Stomach (tissue), 8 donors: ENCODE measurements at regions not wholly inside any gene's neighbourhood (a gene's known extent, or its start where the extent isn't known, plus 50 kb on each side); places are given as distances from the start of the nearest gene placed in this dataset.

ENCODE experiments used
- DNase-seq, 2 donors: peaks; one replicate each; pipeline versions ENCODE4 v3.0.0 to v3.0.0-alpha.2; 2013 to 2019
- H3K27ac ChIP-seq, 5 donors: fragments of 200-600 bp in 4 of 5; sonication (generic) in 4 of 5; one replicate each; pipeline ENCODE4 v1.5.1; 2013 to 2019; ENCODE audit warnings: mild to moderate bottlenecking in 1 of 5, moderate library complexity in 1 of 5
- H3K27me3 ChIP-seq, 3 donors: fragments of 200-600 bp; sonication (generic); one replicate each; pipeline ENCODE4 v1.5.1; 2017 to 2019; ENCODE audit warnings: mixed run types in 1 of 3
- H3K36me3 ChIP-seq, 4 donors: fragments of 200-600 bp; sonication (generic); 1 replicate in 3 of 4; 2 replicates in 1 of 4; pipeline ENCODE4 v1.5.1; 2016 to 2019
- H3K4me1 ChIP-seq, 4 donors: fragments of 200-600 bp; sonication (generic); one replicate each; pipeline ENCODE4 v1.5.1; 2016 to 2019
- H3K4me3 ChIP-seq, 4 donors: fragments of 200-600 bp; sonication (generic) in 3 of 4; one replicate each; pipeline ENCODE4 v1.5.1; 2016 to 2019; ENCODE audit warnings: mild to moderate bottlenecking in 1 of 4
- H3K9me3 ChIP-seq, 4 donors: fragments of 200-600 bp; sonication (generic); one replicate each; pipeline ENCODE4 v1.5.1; 2016 to 2019
- CTCF ChIP-seq, 7 experiments: fragments of 450-650 bp in 4 of 7; fragments of 200-600 bp in 3 of 7; sonication (generic) in 3 of 7; IDR thresholded peaks; one replicate each; pipeline ENCODE4 v1.5.1; 2016 to 2019; ENCODE audit warnings: antibody characterized with exemption in 7 of 7, control low read depth in 2 of 7, mild to moderate bottlenecking in 1 of 7
- EP300 ChIP-seq: sonication (generic); formaldehyde crosslinking; IDR thresholded peaks from one replicate; pipeline ENCODE4 v1.6.1; 2017; ENCODE audit warnings: antibody characterized with exemption
- POLR2A ChIP-seq, 4 donors: fragments of 450-650 bp; IDR thresholded peaks; one replicate each; pipeline ENCODE4 v1.6.1; 2016; ENCODE audit warnings: antibody characterized with exemption in 4 of 4, control low read depth in 2 of 4, mild to moderate bottlenecking in 1 of 4, moderate library complexity in 1 of 4
- POLR2AphosphoS5 ChIP-seq, 3 donors: sonication (generic); formaldehyde crosslinking; IDR thresholded peaks; one replicate each; pipeline ENCODE4 v1.6.1; 2016; ENCODE audit warnings: antibody characterized with exemption in 3 of 3
- WGBS, 5 donors: extraction: QIAGEN DNeasy Blood & Tissue Kit in 3 of 5; methylation state at CpG; one replicate each; pipeline versions ENCODE4 v1.1.5 to v1.1.7; 2013 to 2018; 5-methylcytosine and 5-hydroxymethylcytosine counted together
- intact Hi-C: fragments of 100-400 bp; cut with DNase I; formaldehyde crosslinking; loops from one replicate; pipeline ENCODE4 v1.15.1; 2023; ENCODE audit warnings: low total_unique reads
- donor health status: healthy with polysubstance abuse.
- donor health status: Bipolar disorder and iron deficiency.
- donor health status: healthy.

DNA sequence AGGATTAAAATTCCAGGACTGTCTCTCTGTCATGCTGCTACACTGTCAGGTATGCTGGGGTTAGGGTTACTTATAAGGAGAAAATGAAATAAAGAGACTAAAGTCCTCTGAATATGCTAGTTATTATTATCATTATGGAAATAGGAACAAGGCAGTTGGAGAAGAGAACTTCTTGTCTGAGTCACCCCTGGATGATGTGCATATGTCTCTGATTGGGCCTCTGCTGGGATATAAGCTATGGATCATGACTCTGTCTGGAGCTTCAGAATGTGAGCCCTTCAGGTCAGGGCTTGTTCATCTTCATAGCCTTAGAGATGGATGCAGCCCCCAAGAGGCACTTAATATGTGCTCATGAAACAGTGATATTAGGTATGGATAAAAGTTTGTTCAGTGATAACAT, 569.6 kb downstream of the EPHB1 start:
- Histone ChIP-seq H3K4me3 (no peak overlapping the region), H3K27me3 (no peaks in the 10 kb centered on the region), H3K27ac (no peak overlapping the region), H3K9me3 (no peaks in the 10 kb centered on the region), H3K36me3 (no peaks in the 10 kb centered on the region), H3K4me1 (no peaks in the 10 kb centered on the region)
- TF ChIP-seq EP300, result no peak
- no peak for TF ChIP-seq POLR2A (IDR thresholded peaks at IDR 0.05)
- no peak for TF ChIP-seq POLR2AphosphoS5 (IDR thresholded peaks at IDR 0.05)
- no peak for TF ChIP-seq CTCF (IDR thresholded peaks at IDR 0.05)
- intact Hi-C loops, result no loop called here
- no peak for DNase-seq

GRCh38 chr3:135366816-135367215, 571.8 kb downstream of the EPHB1 start:
- Histone ChIP-seq H3K9me3 (no peaks in the 10 kb centered on the region), H3K4me3 (no peak overlapping the region), H3K27ac (no peak overlapping the region), H3K27me3 (no peaks in the 10 kb centered on the region), H3K4me1 (no peaks in the 10 kb centered on the region), H3K36me3 (no peaks in the 10 kb centered on the region)
- DNase-seq, result no peak
- TF ChIP-seq POLR2AphosphoS5 (IDR thresholded peaks at IDR 0.05), result no peak
- no peak for TF ChIP-seq POLR2A (IDR thresholded peaks at IDR 0.05)
- TF ChIP-seq EP300, result no peak
- TF ChIP-seq CTCF (IDR thresholded peaks at IDR 0.05), result no peak
- 77 to 86% (median 85%) methylated on average over 3 of the region's 3 CpGs for WGBS, 5 donors
- intact Hi-C loops, result no loop called here

GRCh38 chr3:135368316-135368715, 573.3 kb downstream of the EPHB1 start:
- H3K9me3 ChIP-seq, result no peaks in the 10 kb centered on the region
- DNase-seq, result no peak
- no peak for TF ChIP-seq CTCF (IDR thresholded peaks at IDR 0.05)
- TF ChIP-seq POLR2A (IDR thresholded peaks at IDR 0.05), result no peak
- TF ChIP-seq POLR2AphosphoS5 (IDR thresholded peaks at IDR 0.05), result no peak
- no peak for TF ChIP-seq EP300
- H3K27ac ChIP-seq, result no peak overlapping the region
- H3K4me3 ChIP-seq, result no peak overlapping the region
- no peaks in the 10 kb centered on the region for H3K27me3 ChIP-seq
- no peaks in the 10 kb centered on the region for H3K36me3 ChIP-seq
- H3K4me1 ChIP-seq, result no peaks in the 10 kb centered on the region
- intact Hi-C loops, result no loop called here
- WGBS, 5 donors, result 18 to 33% (median 23%) methylated on average over 3 of the region's 3 CpGs

GRCh38 chr3:135368781-135369180, 573.7 kb downstream of the EPHB1 start:
- TF ChIP-seq EP300 (no peak), CTCF (IDR thresholded peaks at IDR 0.05) (no peak), POLR2AphosphoS5 (IDR thresholded peaks at IDR 0.05) (no peak)

More at GRCh38 chr3:135368781-135369180, 573.7 kb downstream of the EPHB1 start:
- Histone ChIP-seq H3K4me1 (no peaks in the 10 kb centered on the region), H3K27ac (no peak overlapping the region), H3K27me3 (no peaks in the 10 kb centered on the region), H3K4me3 (no peak overlapping the region), H3K9me3 (no peaks in the 10 kb centered on the region), H3K36me3 (no peaks in the 10 kb centered on the region)
- WGBS, 5 donors, result 73 to 78% (median 75%) methylated on average over 3 of the region's 3 CpGs
- intact Hi-C loops, result no loop called here
- no peak for DNase-seq
